ENCODE measurements at regions not wholly inside any gene's neighbourhood (a gene's known extent, or its start where the extent isn't known, plus 50 kb on each side); places are given as distances from the start of the nearest gene placed in this dataset.

GRCh38 chr15:39291690-39292089, 289.2 kb upstream of the THBS1 start:
- no peak for DNase-seq

DNA sequence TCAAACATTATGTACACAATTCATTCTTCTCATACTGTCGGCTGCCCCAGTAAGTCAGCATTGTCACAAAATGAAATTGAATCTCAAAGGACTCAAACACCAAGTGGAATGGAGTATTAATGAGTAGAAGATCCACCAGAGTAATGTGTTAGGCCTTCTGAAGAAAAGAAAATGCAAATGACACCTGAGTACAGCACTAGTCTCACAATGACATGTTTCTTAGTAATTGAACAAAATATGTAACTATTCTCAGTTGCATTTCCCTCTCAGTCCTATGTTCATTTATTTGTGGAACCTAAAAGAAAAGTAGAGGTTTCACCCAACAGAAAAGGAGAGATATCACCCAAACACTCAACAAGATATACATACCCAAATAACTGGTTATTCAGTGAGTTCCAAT, 283.9 kb upstream of the THBS1 start:
- no peak for DNase-seq

DNA sequence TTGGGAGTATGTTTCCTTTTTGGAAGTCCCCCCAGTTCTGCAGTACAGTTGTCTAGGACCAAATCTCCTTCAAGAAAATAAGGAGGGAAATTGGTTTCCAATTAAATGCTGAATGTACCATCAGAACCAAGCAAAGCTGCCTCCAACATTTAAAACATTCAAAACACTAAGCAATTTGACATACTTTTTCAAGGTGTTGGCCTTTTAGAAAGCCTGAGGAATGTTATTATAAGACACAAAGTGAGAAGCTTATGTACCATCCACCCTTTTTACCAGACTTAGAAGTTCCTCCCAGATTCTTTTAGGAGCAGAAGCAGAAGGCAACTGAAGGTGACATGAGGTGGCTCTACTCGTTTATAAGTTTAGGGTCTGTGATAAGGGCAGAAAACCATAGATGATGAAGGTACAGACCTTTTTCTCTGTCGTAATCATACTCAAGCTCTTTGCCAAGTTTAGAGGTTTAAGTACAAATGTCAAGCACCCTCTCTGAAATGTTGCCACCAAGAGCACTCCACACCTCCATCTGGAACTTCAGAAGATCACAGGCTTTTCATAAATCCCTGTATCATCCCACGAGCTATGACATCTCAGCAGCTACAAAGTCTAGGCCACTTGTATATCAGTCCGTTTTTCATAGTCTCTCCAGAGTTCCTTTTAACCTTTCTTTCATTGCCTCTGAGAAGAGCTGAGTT, 282.5 kb upstream of the THBS1 start:
- no peak for DNase-seq

DNA sequence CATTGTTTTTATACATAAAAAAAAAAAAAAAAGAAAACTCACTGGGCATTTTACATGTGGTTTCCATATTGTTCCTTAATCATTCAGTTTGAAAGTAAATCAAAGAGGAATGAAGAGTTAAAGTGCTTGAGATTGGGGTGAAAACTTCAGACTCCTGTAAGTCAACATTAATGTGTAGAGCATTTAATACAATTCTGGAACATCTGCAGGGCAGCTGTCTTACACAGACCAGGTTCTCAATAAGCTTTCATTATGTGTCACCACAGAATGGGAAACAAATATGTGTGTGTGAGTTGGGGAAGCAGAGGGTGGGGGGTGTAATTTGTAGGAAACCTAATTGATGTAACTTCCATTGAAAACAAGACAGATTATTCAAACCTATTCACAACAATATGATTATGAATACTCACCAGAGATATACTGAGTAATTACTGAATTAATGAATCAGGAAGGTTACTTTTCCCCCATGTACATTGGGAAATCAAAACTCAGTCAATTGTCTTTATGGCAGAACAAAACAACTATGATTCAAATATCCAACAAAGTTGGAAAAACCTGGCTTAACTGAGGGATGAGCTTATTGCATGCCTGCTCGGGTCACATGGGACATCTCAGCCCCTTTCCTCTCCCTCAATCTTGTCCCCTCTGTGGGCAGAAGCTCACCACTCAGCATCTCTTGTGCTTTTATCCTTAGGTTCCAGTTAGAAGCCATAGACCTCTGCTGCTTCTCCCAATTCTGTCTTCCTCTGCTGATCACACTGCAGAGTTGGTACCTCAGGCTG, 281.2 kb upstream of the THBS1 start:
- DNase-seq: no peak

DNA sequence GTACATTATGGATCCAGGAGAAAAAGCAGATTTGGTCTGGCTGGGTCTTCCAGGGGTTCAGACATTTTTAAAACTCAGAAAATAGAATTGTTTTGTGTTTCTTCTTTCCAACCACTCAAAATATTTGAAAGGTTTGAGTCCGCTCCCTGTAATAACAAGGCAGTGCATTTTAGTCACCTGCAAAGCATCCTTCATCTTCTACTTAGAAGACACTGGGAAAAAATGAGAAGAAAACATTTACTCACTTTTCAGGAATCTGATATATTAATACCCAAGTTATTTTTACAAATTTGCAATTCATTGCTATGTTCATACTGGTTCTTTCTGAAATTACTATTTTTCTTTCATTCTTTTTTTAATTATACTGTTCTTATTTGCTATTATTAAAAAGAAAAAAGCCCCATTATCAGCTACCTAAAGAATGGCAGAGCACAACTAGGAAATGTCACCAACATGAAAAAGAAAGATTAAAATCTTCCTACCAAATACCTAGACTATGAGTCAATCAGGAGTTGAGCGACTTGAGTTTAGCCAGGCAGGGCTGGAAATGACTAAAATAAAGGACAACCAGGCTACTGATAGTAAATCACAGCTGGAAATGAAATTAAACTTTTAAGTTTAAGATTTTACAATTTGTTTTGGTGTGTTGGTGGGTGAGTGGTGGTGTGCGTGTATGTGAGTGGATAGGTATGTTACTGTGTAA, 280.3 kb upstream of the THBS1 start:
- DNase-seq: no peak

DNA sequence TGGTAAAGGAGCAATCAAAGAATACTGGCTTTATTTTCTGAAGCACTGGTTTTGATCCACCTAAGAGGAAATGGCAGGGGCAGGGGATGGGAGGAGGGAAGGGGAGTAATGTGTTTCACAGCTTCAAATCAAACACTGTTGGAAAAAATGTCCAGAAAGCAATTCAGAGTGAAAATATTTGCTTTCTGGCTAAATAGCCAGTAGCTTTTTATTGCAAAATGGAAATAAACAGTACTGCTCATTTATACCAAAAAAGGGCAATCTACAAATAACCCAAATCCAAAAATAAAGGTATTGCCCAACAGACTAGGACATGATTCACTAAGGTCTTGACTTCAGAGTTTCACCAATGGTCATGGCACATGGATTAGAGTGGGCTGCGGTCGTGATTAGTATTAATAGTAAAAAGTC, 279.3 kb upstream of the THBS1 start:
- no peak for DNase-seq

GRCh38 chr15:39302936-39303335, 277.9 kb upstream of the THBS1 start:
- DNase-seq: no peak

DNA sequence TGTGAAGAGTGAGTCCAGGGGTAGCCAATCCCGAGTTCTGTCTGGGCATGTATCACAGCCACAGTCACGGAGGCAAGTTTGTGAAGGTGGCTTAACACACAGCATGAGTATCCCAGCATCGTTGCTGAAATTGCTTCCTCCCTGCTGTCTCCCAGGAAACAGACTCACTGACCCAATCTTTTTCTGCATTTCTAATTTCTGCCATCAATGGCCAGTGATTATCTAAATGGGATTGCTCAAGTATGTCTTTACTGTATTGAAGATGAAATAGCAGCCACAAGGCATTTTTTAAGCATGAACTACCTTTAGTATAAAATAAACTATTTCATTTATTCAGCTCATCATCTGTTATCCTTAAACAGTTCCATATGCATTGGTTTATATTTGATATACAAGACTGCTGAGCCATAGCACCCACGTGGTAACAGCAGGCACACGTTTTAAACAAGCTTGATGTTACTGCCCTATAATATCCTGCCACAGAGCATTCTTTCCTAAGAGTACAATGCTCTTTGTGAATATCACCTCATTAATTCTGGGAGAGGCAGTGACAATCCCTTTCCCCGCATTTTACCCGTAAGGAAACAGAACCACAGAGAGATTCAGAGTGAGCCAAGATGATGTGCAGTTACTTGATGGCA, 276.6 kb upstream of the THBS1 start:
- DNase-seq: no peak

- no peak for DNase-seq
Observed at GRCh38 chr15:39304931-39305728, 275.7 kb upstream of the THBS1 start.

DNA sequence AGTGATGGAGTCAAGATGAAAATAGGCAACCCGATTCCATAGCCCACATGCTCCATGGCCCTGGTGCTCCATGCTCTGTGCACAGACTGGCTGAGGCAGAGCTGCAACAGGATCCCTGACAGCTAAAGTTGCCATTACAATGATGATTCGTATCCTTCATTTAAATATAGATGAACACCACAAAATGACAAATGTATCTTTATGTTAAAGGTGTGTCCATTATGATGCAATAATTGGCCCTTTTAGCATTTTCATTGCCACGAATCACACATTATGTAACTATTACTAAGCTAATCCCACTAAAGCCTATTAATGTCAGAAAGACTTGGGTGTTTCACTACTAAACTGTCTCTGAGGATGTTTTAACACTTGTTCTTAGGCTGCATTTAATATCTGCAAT, 270.2 kb upstream of the THBS1 start:
- no peak for DNase-seq

- peak in 1 of 2 donors; percentile 54 for DNase-seq
Observed at GRCh38 chr15:39312984-39313383, 267.9 kb upstream of the THBS1 start.

- no peak for DNase-seq
Observed at GRCh38 chr15:39313467-39313866, 267.4 kb upstream of the THBS1 start.

DNA sequence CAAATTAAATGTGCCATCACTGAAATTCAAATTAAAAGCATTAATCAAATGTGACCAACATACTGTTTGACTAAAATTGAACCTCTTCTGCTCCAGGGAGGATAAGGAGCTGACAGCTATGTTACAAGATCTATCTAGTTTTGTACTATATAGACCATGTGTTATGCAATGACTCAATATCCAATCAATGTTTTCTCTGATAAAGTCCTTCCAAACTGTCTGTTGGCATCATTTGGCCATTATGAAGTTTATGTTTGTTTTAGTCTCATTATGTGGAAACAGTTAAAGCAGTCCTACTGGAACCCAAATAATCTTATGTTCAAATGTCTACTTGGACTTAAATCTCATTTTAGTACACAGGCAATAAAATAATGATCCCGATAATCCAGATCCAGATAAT, 267.0 kb upstream of the THBS1 start:
- no peak for DNase-seq

GRCh38 chr15:39315206-39315850, 265.6 kb upstream of the THBS1 start:
- no peak for DNase-seq

GRCh38 chr15:39317225-39317624, 263.7 kb upstream of the THBS1 start:
- DNase-seq: no peak

GRCh38 chr15:39318231-39318630, 262.6 kb upstream of the THBS1 start:
- no peak for DNase-seq

GRCh38 chr15:39320355-39320754, 260.5 kb upstream of the THBS1 start:
- DNase-seq: no peak

GRCh38 chr15:39320886-39321285, 260.0 kb upstream of the THBS1 start:
- DNase-seq: no peak

GRCh38 chr15:39321977-39322376, 258.9 kb upstream of the THBS1 start:
- no peak for DNase-seq

DNA sequence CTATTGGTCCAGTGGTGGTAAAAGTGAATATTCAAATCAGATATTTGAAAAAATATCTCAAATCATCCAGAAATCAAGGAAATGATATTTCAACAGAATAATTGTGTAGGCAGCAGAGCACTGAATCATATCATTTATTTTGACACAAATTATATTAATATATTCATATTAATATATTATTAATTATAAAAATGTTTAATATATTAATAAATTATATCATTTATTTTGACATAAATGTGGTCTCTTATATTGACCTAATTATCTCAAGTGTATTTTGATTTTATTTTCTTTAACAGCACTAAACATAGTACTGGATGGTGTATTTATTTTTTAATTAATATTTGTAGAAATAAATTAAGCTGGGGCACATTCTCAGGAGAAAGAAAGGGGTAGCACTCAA, 257.7 kb upstream of the THBS1 start:
- no peak for DNase-seq

DNA sequence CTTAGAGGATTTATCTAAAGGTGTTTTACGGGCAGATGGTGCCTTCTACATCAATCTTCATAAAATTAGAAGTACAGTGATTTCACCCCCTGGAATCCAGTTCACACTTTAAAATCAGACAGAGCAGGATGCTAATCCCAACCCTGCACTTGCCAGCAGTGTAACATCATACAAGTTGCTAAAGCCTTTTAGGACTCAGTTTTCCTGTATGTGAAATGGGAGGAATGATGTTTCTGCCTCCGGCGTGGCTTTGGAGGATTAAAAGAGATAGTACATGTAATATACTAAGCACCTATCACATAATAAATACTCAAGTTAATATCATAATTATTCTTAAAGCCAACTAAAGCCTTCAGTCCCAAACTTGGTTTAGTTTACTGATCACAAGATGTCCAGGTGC, 257.2 kb upstream of the THBS1 start:
- no peak for DNase-seq
